ENCODE measurements at regions not wholly inside any gene's neighbourhood (a gene's known extent, or its start where the extent isn't known, plus 50 kb on each side); places are given as distances from the start of the nearest gene placed in this dataset.

DNA sequence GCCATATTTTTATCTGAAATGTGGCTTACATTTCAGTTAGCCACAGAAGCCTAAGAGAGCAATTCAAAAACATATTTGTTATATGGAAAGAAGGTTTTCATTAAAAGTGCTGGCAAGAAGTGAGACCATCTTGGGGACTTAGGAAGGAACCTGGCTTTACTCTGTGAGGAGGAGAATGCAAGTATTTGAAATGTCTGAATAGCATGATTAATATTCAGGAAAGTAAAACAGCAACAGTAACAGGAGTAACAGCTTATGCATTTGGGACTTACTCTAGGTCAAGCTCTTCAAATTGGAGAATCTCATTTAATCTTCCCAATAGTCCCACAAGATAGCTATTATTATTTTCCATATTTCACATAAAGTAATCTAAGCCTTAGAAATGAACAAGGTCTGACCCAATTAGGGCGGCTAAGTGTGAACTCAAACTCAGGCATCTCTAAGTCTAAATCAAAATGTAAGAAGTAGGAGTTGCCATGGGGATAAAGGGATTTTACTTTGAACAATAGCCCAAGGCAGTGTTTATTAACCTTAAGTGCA is 816.5 kb downstream of the BCKDHB start:
- TF ChIP-seq, protein P1, sequence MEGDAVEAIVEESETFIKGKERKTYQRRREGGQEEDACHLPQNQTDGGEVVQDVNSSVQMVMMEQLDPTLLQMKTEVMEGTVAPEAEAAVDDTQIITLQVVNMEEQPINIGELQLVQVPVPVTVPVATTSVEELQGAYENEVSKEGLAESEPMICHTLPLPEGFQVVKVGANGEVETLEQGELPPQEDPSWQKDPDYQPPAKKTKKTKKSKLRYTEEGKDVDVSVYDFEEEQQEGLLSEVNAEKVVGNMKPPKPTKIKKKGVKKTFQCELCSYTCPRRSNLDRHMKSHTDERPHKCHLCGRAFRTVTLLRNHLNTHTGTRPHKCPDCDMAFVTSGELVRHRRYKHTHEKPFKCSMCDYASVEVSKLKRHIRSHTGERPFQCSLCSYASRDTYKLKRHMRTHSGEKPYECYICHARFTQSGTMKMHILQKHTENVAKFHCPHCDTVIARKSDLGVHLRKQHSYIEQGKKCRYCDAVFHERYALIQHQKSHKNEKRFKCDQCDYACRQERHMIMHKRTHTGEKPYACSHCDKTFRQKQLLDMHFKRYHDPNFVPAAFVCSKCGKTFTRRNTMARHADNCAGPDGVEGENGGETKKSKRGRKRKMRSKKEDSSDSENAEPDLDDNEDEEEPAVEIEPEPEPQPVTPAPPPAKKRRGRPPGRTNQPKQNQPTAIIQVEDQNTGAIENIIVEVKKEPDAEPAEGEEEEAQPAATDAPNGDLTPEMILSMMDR (IDR thresholded peaks at IDR 0.05; ENCODE audit: low read length), result no peak
- TF ChIP-seq EZH2 (IDR thresholded peaks at IDR 0.05; ENCODE audit: borderline replicate concordance, low read length), result no peak

Data from OCI-LY1 (cell line).